22Rv1 (cell line): ENCODE measurements at regions not wholly inside any gene's neighbourhood (a gene's known extent, or its start where the extent isn't known, plus 50 kb on each side); places are given as distances from the start of the nearest gene placed in this dataset.

Experiments used
- CTCF ChIP-seq: fragments of 450-650 bp; IDR thresholded peaks from 2 replicates; pipeline ENCODE4 v1.5.1; 2017; ENCODE audit warnings: mild to moderate bottlenecking
- ZFX ChIP-seq: fragments of 450-650 bp; IDR thresholded peaks from 2 replicates; pipeline ENCODE4 v1.6.1; 2017; ENCODE audit warnings: antibody characterized with exemption, borderline replicate concordance

- TF ChIP-seq CTCF (no peak), ZFX (no peak)
These were observed 337.6 kb downstream of the DHX35 start for GRCh38 chr20:39299783-39300182.
